IMR-90 (cell line): ENCODE measurements at regions not wholly inside any gene's neighbourhood (a gene's known extent, or its start where the extent isn't known, plus 50 kb on each side); places are given as distances from the start of the nearest gene placed in this dataset.
A peak's percentile ranks its signal among the peaks of the same experiment; 100 is the strongest.

ENCODE experiments used
- ATAC-seq: fragments of 200-7000 bp; cut with Tn5 transposase; 2 replicates; pipeline ENCODE4 v1.9.1; 2020; ENCODE audit warnings: low read depth, mild to moderate bottlenecking, moderate library complexity
- BruUV-seq: library from RNA; stranded (reverse); fragments of 400-500 nt; replicated peaks from 2 replicates; lab custom pipeline; 2021; lab: Mats Ljungman, UMichigan
- CTCF ChIA-PET: fragments of 300-600 bp; formaldehyde crosslinking; extraction: SDS; loops from one replicate; lab custom pipeline; 2021; ENCODE audit warnings: antibody characterized with exemption; lab: Yijun Ruan, JAX
- POLR2A ChIA-PET: fragments of 300-600 bp; sonication (Branson Sonifier 250); formaldehyde crosslinking; loops from one replicate; lab custom pipeline; 2022; ENCODE audit warnings: antibody characterized with exemption; ENCODE audit not compliant: unreplicated experiment; lab: Charles Lee
- DNase-seq: peaks from one replicate; pipeline ENCODE4 v3.0.0; 2013
- H2AFZ ChIP-seq: replicated peaks from 2 replicates; pipeline ENCODE3; 2013; ENCODE audit warnings: low read length, mild to moderate bottlenecking; ENCODE audit not compliant: poor library complexity
- H2AK5ac ChIP-seq: 2 replicates; pipeline ENCODE4 v1.6.1; 2013; ENCODE audit warnings: low read depth, low read length, inconsistent platforms
- H2AK9ac ChIP-seq: replicated peaks from 2 replicates; pipeline ENCODE3; 2013; ENCODE audit warnings: mild to moderate bottlenecking, low read depth, low read length, moderate library complexity; ENCODE audit not compliant: poor library complexity
- H2BK120ac ChIP-seq: 2 replicates; pipeline ENCODE4 v1.6.1; 2013; ENCODE audit warnings: low read depth, low read length, inconsistent platforms
- H2BK15ac ChIP-seq: 3 replicates; pipeline ENCODE4 v1.6.1; 2013; ENCODE audit warnings: low read depth, low read length, inconsistent platforms
- H2BK20ac ChIP-seq: 2 replicates; pipeline ENCODE4 v1.6.1; 2013; ENCODE audit warnings: low read depth, mild to moderate bottlenecking, inconsistent platforms, low read length, moderate library complexity
- H2BK5ac ChIP-seq: 2 replicates; pipeline ENCODE4 v1.6.1; 2013; ENCODE audit warnings: mild to moderate bottlenecking, low read depth, low read length, inconsistent platforms; ENCODE audit not compliant: poor library complexity, severe bottlenecking
- H3K14ac ChIP-seq: replicated peaks from 2 replicates; pipeline ENCODE4 v1.6.1; 2013; ENCODE audit warnings: low read depth, low read length, inconsistent platforms
- H3K18ac ChIP-seq: 2 replicates; pipeline ENCODE4 v1.6.1; 2013; ENCODE audit warnings: low read depth, low read length, control low read depth
- H3K23ac ChIP-seq: 2 replicates; pipeline ENCODE4 v1.6.1; 2013; ENCODE audit warnings: low read depth, low read length, inconsistent platforms
- H3K27ac ChIP-seq: 2 replicates; pipeline ENCODE4 v1.5.1; 2013; ENCODE audit warnings: mild to moderate bottlenecking, control low read depth, low read length; ENCODE audit not compliant: insufficient read depth
- H3K27me3 ChIP-seq: 2 replicates; pipeline ENCODE4 v1.6.1; 2013; ENCODE audit warnings: low read length; ENCODE audit not compliant: control insufficient read depth, insufficient read depth
- H3K36me3 ChIP-seq: 2 replicates; pipeline ENCODE4 v1.6.1; 2013; ENCODE audit warnings: low read length, mixed read lengths; ENCODE audit not compliant: control insufficient read depth, insufficient read depth
- H3K4ac ChIP-seq: 2 replicates; pipeline ENCODE4 v1.6.1; 2013; ENCODE audit warnings: low read depth, low read length, inconsistent platforms
- H3K4me1 ChIP-seq: 2 replicates; pipeline ENCODE4 v1.6.1; 2013; ENCODE audit warnings: low read length, mixed read lengths; ENCODE audit not compliant: control insufficient read depth, insufficient read depth
- H3K4me2 ChIP-seq: 2 replicates; pipeline ENCODE4 v1.6.1; 2013; ENCODE audit warnings: low read depth, mild to moderate bottlenecking, control low read depth, low read length, moderate library complexity
- H3K4me3 ChIP-seq: 2 replicates; pipeline ENCODE4 v1.5.1; 2013; ENCODE audit warnings: low read depth, mild to moderate bottlenecking, control low read depth, low read length, moderate library complexity; ENCODE audit not compliant: insufficient read depth
- H3K56ac ChIP-seq: 2 replicates; pipeline ENCODE4 v1.6.1; 2013; ENCODE audit warnings: low read length, inconsistent platforms; ENCODE audit not compliant: insufficient read depth; ENCODE audit errors: extremely low read depth
- H3K79me1 ChIP-seq, 2 experiments: 2 replicates each; pipeline ENCODE4 v1.6.1; 2013; ENCODE audit warnings: low read length in 2 of 2, inconsistent platforms in 1 of 2, low read depth in 1 of 2
- H3K9ac ChIP-seq: 2 replicates; pipeline ENCODE4 v1.6.1; 2013; ENCODE audit warnings: low read depth, low read length, control low read depth
- H3K9me1 ChIP-seq: 2 replicates; pipeline ENCODE4 v1.6.1; 2013; ENCODE audit warnings: low read length, inconsistent platforms; ENCODE audit not compliant: insufficient read depth
- H3K9me3 ChIP-seq: 2 replicates; pipeline ENCODE4 v1.6.1; 2013; ENCODE audit warnings: low read length; ENCODE audit not compliant: control insufficient read depth, insufficient read depth
- H4K20me1 ChIP-seq: 2 replicates; pipeline ENCODE4 v1.6.1; 2013; ENCODE audit warnings: low read length, inconsistent platforms; ENCODE audit not compliant: insufficient read depth
- H4K5ac ChIP-seq: 2 replicates; pipeline ENCODE4 v1.6.1; 2013; ENCODE audit warnings: mild to moderate bottlenecking, low read depth, low read length, control low read depth
- H4K8ac ChIP-seq, 2 experiments: 2 replicates each; pipeline ENCODE4 v1.6.1; 2013; ENCODE audit warnings: low read depth in 2 of 2, low read length in 2 of 2, control low read depth in 1 of 2, inconsistent platforms in 1 of 2
- H4K91ac ChIP-seq: 2 replicates; pipeline ENCODE4 v1.6.1; 2013; ENCODE audit warnings: low read depth, low read length, inconsistent platforms; ENCODE audit not compliant: insufficient read depth
- BHLHE40 ChIP-seq: fragments of 150-350 bp; IDR thresholded peaks from 2 replicates; pipeline ENCODE4 v1.6.1; 2016; ENCODE audit warnings: mild to moderate bottlenecking, low read depth, low read length
- CEBPB ChIP-seq: IDR thresholded peaks from 2 replicates; pipeline ENCODE4 v1.6.1; 2012; ENCODE audit warnings: low read depth, low read length, improper control_type of control experiment
- CHD1 ChIP-seq: IDR thresholded peaks from 2 replicates; pipeline ENCODE4 v1.6.1; 2012; ENCODE audit warnings: low read depth, low read length, improper control_type of control experiment
- FOS ChIP-seq: fragments of 150-350 bp; IDR thresholded peaks from 2 replicates; pipeline ENCODE4 v1.6.1; 2016; ENCODE audit warnings: low read depth, low read length
- MAFK ChIP-seq: IDR thresholded peaks from 2 replicates; pipeline ENCODE4 v1.6.1; 2012; ENCODE audit warnings: low read depth, low read length, improper control_type of control experiment
- MAZ ChIP-seq: IDR thresholded peaks from 2 replicates; pipeline ENCODE4 v1.6.1; 2012; ENCODE audit warnings: low read depth, mild to moderate bottlenecking, low read length, improper control_type of control experiment, moderate library complexity, borderline replicate concordance
- MXI1 ChIP-seq: IDR thresholded peaks from 2 replicates; pipeline ENCODE4 v1.6.1; 2012; ENCODE audit warnings: low read depth, mild to moderate bottlenecking, low read length, moderate library complexity, borderline replicate concordance
- NFE2L2 ChIP-seq: fragments of 150-350 bp; IDR thresholded peaks from 2 replicates; pipeline ENCODE4 v1.6.1; 2016; ENCODE audit warnings: low read depth, mild to moderate bottlenecking, low read length
- POLR2A ChIP-seq: IDR thresholded peaks from 2 replicates; pipeline ENCODE4 v1.6.1; 2012; ENCODE audit warnings: mild to moderate bottlenecking, low read depth, low read length
- RAD21 ChIP-seq: IDR thresholded peaks from 2 replicates; pipeline ENCODE4 v1.6.1; 2012; ENCODE audit warnings: low read length, improper control_type of control experiment
- RCOR1 ChIP-seq: IDR thresholded peaks from 2 replicates; pipeline ENCODE4 v1.6.1; 2012; ENCODE audit warnings: mild to moderate bottlenecking, low read length, improper control_type of control experiment; ENCODE audit not compliant: insufficient replicate concordance
- RFX5 ChIP-seq: IDR thresholded peaks from 2 replicates; pipeline ENCODE4 v1.8.0; 2012; ENCODE audit warnings: low read depth, mild to moderate bottlenecking, low read length, moderate library complexity
- SMC3 ChIP-seq: fragments of 150-350 bp; IDR thresholded peaks from 2 replicates; pipeline ENCODE4 v1.6.1; 2016; ENCODE audit warnings: low read depth, mild to moderate bottlenecking, antibody characterized with exemption, low read length, moderate library complexity
- WGBS, 2 experiments: methylation state at CpG; one replicate each; pipeline versions ENCODE4 v1.1.5 to v1.1.7; 2013; ENCODE audit warnings: missing lambda C conversion rate in 2 of 2; ENCODE audit not compliant: insufficient read length in 1 of 2; ENCODE audit errors: extremely low coverage in 2 of 2; 5-methylcytosine and 5-hydroxymethylcytosine counted together
- dilution Hi-C: fragments of 300-500 bp; cut with HindIII; formaldehyde crosslinking; loops from one replicate; pipeline ENCODE4 v1.14.3; 2018; ENCODE audit warnings: low sequenced_read_pairs; ENCODE audit not compliant: unreplicated experiment
- in situ Hi-C: fragments of 300-500 bp; cut with MboI; formaldehyde crosslinking; loops from 3 replicates; pipeline ENCODE4 v1.14.3; 2019; ENCODE audit warnings: low sequenced_read_pairs, inconsistent platforms, mixed read lengths
- intact Hi-C: fragments of 100-400 bp; cut with micrococcal nuclease; formaldehyde crosslinking; loops from 2 replicates; pipeline ENCODE4 v1.10.0; 2022
- TF ChIP-seq, protein P1 (sequence below): fragments of 150-350 bp; IDR thresholded peaks from 2 replicates; pipeline ENCODE4 v1.6.1; 2017; ENCODE audit warnings: mild to moderate bottlenecking, antibody characterized with exemption, low read length, low read depth
- TF ChIP-seq, protein P2 (sequence below): conservative IDR thresholded peaks from 2 replicates; pipeline ENCODE4 v1.5.1; 2012; ENCODE audit warnings: mild to moderate bottlenecking, low read depth, low read length, improper control_type of control experiment
- TF ChIP-seq, protein P3 (sequence below): fragments of 150-350 bp; IDR thresholded peaks from 2 replicates; pipeline ENCODE4 v1.6.1; 2016; ENCODE audit warnings: low read depth, mild to moderate bottlenecking, low read length, moderate library complexity, borderline replicate concordance

DNA sequence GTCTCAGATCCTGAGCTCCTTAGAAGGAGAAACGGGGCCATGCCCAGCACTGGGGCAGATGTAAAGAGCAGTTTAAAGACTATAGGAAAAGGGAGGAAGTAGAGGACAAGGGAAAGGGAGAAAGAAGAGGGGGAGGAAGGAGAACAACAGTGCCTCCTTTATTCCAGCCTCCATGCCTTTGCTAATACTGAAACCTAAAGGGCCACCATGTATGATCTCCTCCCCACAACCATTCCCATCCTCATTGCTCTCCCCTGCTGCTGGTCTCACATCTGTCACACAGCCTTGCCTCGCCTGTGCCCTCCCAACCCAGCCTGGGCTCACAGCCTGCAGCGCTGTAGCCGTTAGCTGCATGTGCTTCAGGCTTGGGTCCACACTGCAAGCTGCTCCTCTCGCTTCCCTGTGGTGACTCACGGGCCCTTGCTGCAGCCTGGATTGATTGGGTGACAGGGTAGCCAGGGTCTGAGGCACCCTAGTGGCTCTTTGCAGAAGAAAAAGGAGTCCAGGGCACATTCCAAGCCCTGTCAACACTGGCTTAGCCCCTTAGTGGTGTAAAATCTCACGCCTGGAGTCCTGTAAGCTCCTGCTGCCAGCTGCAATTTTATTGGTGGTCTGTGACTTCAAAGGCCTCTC is 281.9 kb downstream of the SRBD1 start:
- H3K4me3 ChIP-seq: no peak overlapping the region
- H3K36me3 ChIP-seq: no peaks in the 10 kb centered on the region
- no peak overlapping the region for H3K23ac ChIP-seq
- intact Hi-C loops: no loop called here
- in situ Hi-C loops: no loop called here
- peak overlapping the region; percentile 47 for H2AFZ ChIP-seq
- H3K9me3 ChIP-seq: no peaks in the 10 kb centered on the region
- TF ChIP-seq CEBPB: no peak
- TF ChIP-seq NFE2L2: no peak
- TF ChIP-seq, protein P1, sequence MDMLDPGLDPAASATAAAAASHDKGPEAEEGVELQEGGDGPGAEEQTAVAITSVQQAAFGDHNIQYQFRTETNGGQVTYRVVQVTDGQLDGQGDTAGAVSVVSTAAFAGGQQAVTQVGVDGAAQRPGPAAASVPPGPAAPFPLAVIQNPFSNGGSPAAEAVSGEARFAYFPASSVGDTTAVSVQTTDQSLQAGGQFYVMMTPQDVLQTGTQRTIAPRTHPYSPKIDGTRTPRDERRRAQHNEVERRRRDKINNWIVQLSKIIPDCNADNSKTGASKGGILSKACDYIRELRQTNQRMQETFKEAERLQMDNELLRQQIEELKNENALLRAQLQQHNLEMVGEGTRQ: no peak
- no peak for TF ChIP-seq CHD1
- no peak for TF ChIP-seq RCOR1
- TF ChIP-seq RFX5: no peak
- TF ChIP-seq POLR2A: no peak
- no peak for TF ChIP-seq MAZ
- no peak for TF ChIP-seq SMC3
- TF ChIP-seq RAD21: no peak
- no peak for TF ChIP-seq BHLHE40
- no peak for TF ChIP-seq FOS
- TF ChIP-seq MXI1: no peak
- TF ChIP-seq, protein P2, sequence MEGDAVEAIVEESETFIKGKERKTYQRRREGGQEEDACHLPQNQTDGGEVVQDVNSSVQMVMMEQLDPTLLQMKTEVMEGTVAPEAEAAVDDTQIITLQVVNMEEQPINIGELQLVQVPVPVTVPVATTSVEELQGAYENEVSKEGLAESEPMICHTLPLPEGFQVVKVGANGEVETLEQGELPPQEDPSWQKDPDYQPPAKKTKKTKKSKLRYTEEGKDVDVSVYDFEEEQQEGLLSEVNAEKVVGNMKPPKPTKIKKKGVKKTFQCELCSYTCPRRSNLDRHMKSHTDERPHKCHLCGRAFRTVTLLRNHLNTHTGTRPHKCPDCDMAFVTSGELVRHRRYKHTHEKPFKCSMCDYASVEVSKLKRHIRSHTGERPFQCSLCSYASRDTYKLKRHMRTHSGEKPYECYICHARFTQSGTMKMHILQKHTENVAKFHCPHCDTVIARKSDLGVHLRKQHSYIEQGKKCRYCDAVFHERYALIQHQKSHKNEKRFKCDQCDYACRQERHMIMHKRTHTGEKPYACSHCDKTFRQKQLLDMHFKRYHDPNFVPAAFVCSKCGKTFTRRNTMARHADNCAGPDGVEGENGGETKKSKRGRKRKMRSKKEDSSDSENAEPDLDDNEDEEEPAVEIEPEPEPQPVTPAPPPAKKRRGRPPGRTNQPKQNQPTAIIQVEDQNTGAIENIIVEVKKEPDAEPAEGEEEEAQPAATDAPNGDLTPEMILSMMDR: no peak
- no peak for TF ChIP-seq MAFK
- TF ChIP-seq, protein P3, sequence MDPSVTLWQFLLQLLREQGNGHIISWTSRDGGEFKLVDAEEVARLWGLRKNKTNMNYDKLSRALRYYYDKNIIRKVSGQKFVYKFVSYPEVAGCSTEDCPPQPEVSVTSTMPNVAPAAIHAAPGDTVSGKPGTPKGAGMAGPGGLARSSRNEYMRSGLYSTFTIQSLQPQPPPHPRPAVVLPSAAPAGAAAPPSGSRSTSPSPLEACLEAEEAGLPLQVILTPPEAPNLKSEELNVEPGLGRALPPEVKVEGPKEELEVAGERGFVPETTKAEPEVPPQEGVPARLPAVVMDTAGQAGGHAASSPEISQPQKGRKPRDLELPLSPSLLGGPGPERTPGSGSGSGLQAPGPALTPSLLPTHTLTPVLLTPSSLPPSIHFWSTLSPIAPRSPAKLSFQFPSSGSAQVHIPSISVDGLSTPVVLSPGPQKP: no peak
- H3K9ac ChIP-seq: no peak overlapping the region
- H2BK120ac ChIP-seq: no peak overlapping the region
- peaks cover 4% of the 10 kb centered on the region; the same call in 1 of the 2 replicates for H3K4me1 ChIP-seq
- no peak overlapping the region for H3K14ac ChIP-seq
- H3K27ac ChIP-seq: no peak overlapping the region
- ATAC-seq (peak; percentile 59; the same call in 1 of the 2 replicates), DNase-seq (peak; percentile 45)
- ChIA-PET CTCF (no interaction called here), POLR2A (no interaction called here)
- H3K79me1 ChIP-seq: no peaks in the 10 kb centered on the region
- H3K4me2 ChIP-seq: no peak overlapping the region
- no peaks in the 10 kb centered on the region for H4K20me1 ChIP-seq
- H3K27me3 ChIP-seq: peaks cover 18% of the 10 kb centered on the region
- dilution Hi-C loops: no loop called here
- H2BK20ac ChIP-seq: no peak overlapping the region; the same call in 1 of the 2 replicates
- H2BK15ac ChIP-seq: no peak overlapping the region
- no peak overlapping the region for H2AK9ac ChIP-seq
- H3K9me1 ChIP-seq: no peaks in the 10 kb centered on the region; the same call in 1 of the 2 replicates
- no peak overlapping the region for H4K8ac ChIP-seq
- no peak overlapping the region for H2AK5ac ChIP-seq
- BruUV-seq: no TSS peak
- H3K56ac ChIP-seq: no peak overlapping the region
- WGBS, 2 experiments: no CpG with 5 or more reads among the region's 7 CpGs
- no peak overlapping the region for H4K5ac ChIP-seq
- H3K4ac ChIP-seq: no peak overlapping the region
- no peak overlapping the region for H4K91ac ChIP-seq
- no peak overlapping the region for H2BK5ac ChIP-seq
- no peak overlapping the region for H3K18ac ChIP-seq
